IPS-NIHi7 (cell line): ENCODE measurements at regions not wholly inside any gene's neighbourhood (a gene's known extent, or its start where the extent isn't known, plus 50 kb on each side); places are given as distances from the start of the nearest gene placed in this dataset.

Experiments
- DNase-seq: peaks from one replicate; pipeline ENCODE4 v3.0.0; 2012; ENCODE audit warnings: mixed read lengths; ENCODE audit errors: extremely low spot score

DNA sequence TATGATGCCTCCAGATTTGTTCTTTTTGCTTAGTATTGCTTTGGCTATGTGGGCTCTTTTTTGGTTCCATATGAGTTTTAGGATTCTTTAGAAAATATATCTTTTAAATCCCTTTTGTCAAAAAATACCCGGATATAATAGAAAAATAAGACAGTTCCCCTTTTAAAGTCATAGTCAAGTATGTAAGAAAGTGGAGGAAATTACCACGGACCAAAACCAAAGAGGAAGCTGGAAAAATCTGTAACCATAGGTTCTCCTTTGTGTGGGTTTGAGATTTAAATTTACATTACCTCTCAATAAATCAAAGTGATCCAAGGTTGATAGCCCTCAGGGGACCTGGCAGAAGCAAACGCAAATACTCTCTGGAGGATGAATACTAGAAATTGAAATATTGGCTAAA is 58.3 kb upstream of the PACRGL start:
- no peak for DNase-seq

DNA sequence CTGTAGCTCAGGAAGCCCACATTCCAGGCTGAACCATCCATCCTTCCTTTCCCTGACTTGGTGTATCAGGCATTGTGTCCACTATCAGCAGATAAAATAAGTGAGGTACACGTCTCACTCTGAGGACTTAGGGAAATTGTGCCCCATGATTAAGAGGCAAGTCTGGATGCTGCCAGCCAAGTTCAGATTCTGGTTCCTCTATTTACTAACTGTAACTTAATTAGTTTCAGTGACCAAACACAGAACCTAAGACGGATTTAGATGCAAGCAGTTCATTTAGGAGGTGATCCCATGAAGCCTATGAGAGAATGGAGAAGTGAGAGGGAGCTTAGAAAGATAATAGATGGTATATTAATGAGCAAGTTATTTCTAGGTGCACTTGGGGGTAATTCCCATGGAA is 56.6 kb upstream of the PACRGL start:
- no peak for DNase-seq

DNA sequence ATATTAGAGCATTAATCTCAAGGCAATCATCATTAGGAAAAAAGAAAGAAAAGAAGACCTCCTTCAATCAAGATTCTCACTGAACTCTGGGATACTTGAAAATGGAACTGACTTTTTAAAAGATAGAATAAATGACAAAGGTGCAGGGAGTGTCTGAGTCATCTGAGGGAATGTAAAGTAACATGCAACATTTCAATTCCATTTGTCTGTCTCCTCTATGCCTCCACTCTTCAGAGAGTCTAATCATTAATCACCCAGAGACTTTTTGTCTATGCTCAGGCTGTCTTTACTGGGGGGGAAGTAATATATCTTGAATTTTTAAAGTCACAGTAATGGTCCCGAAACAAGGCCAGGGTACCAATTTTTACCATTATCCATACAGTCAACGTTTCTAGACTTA is 55.0 kb upstream of the PACRGL start:
- no peak for DNase-seq

DNA sequence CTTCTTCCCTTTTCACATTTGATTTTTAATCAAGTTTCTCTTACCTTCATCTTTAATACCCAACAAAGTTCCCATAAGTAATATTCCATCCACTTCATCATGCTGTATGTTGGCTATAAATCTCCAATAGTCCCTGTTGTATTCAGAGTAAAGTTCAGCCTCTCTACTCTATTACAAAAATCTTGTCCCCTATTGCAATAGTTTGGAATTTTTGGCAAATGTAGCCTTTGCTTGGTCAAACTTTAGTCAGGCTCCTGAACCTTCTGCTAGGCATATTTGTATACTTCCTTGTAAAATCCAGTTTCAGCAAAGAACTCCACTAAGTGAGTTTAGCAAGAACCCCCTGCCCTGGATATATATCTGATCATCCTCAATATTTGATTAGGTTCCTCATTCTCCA is 54.0 kb upstream of the PACRGL start:
- no peak for DNase-seq
